BLaER1 (cell line): ENCODE measurements at regions not wholly inside any gene's neighbourhood (a gene's known extent, or its start where the extent isn't known, plus 50 kb on each side); places are given as distances from the start of the nearest gene placed in this dataset.

Source experiments
- H3K27ac ChIP-seq: shearing (Covaris generic); formaldehyde crosslinking; 2 replicates; pipeline ENCODE4 v1.8.1; 2022
- H3K27me3 ChIP-seq: shearing (Covaris generic); formaldehyde crosslinking; 2 replicates; pipeline ENCODE4 v1.8.1; 2022
- H3K36me3 ChIP-seq: shearing (Covaris generic); formaldehyde crosslinking; 2 replicates; pipeline ENCODE4 v1.8.1; 2022
- H3K4me1 ChIP-seq: shearing (Covaris generic); formaldehyde crosslinking; 2 replicates; pipeline ENCODE4 v1.8.1; 2022
- H3K4me2 ChIP-seq: shearing (Covaris generic); formaldehyde crosslinking; 2 replicates; pipeline ENCODE4 v1.8.1; 2022
- H3K4me3 ChIP-seq: shearing (Covaris generic); formaldehyde crosslinking; 2 replicates; pipeline ENCODE4 v1.8.1; 2022
- H3K9ac ChIP-seq: shearing (Covaris generic); formaldehyde crosslinking; 2 replicates; pipeline ENCODE4 v1.8.1; 2022
- H3K9me3 ChIP-seq: shearing (Covaris generic); formaldehyde crosslinking; 2 replicates; pipeline ENCODE4 v1.8.1; 2022
- H4K20me1 ChIP-seq: shearing (Covaris generic); formaldehyde crosslinking; 2 replicates; pipeline ENCODE4 v1.8.1; 2022
- Cebpa-rat ChIP-seq: shearing (Covaris generic); IDR thresholded peaks from 2 replicates; pipeline ENCODE4 v1.8.1; 2022

GRCh38 chr3:65178703-65179102 is 490.9 kb upstream of the ADAMTS9 start:
- Histone ChIP-seq H3K9ac (no peak overlapping the region), H3K4me2 (no peak overlapping the region), H3K27ac (no peak overlapping the region), H3K4me1 (no peaks in the 10 kb centered on the region), H3K4me3 (no peak overlapping the region), H4K20me1 (no peaks in the 10 kb centered on the region), H3K27me3 (no peaks in the 10 kb centered on the region), H3K9me3 (no peaks in the 10 kb centered on the region), H3K36me3 (no peaks in the 10 kb centered on the region)
- TF ChIP-seq Cebpa-rat: no peak

GRCh38 chr3:65177960-65178376 is 490.2 kb upstream of the ADAMTS9 start:
- no peak overlapping the region for H3K4me3 ChIP-seq
- no peaks in the 10 kb centered on the region for H3K4me1 ChIP-seq
- no peaks in the 10 kb centered on the region for H3K9me3 ChIP-seq
- TF ChIP-seq Cebpa-rat: no peak
- H3K27me3 ChIP-seq: no peaks in the 10 kb centered on the region
- H3K4me2 ChIP-seq: no peak overlapping the region
- H3K27ac ChIP-seq: no peak overlapping the region
- no peak overlapping the region for H3K9ac ChIP-seq
- no peaks in the 10 kb centered on the region for H3K36me3 ChIP-seq
- no peaks in the 10 kb centered on the region for H4K20me1 ChIP-seq

- Histone ChIP-seq H3K4me2 (no peak overlapping the region), H3K4me1 (no peaks in the 10 kb centered on the region), H3K9me3 (no peaks in the 10 kb centered on the region), H3K36me3 (no peaks in the 10 kb centered on the region), H3K4me3 (no peak overlapping the region), H3K27ac (no peak overlapping the region), H3K27me3 (no peaks in the 10 kb centered on the region), H4K20me1 (no peaks in the 10 kb centered on the region), H3K9ac (no peak overlapping the region)
- TF ChIP-seq Cebpa-rat: no peak
These were observed 486.9 kb upstream of the ADAMTS9 start for GRCh38 chr3:65174713-65175112.

GRCh38 chr3:65173841-65174240 is 486.0 kb upstream of the ADAMTS9 start:
- no peak overlapping the region for H3K9ac ChIP-seq
- no peak overlapping the region for H3K4me2 ChIP-seq
- no peaks in the 10 kb centered on the region for H3K27me3 ChIP-seq
- no peak overlapping the region for H3K27ac ChIP-seq
- H4K20me1 ChIP-seq: no peaks in the 10 kb centered on the region
- no peaks in the 10 kb centered on the region for H3K4me1 ChIP-seq
- TF ChIP-seq Cebpa-rat: no peak
- no peaks in the 10 kb centered on the region for H3K36me3 ChIP-seq
- H3K9me3 ChIP-seq: no peaks in the 10 kb centered on the region
- H3K4me3 ChIP-seq: no peak overlapping the region

GRCh38 chr3:65172209-65172608 is 484.4 kb upstream of the ADAMTS9 start:
- TF ChIP-seq Cebpa-rat: no peak

GRCh38 chr3:65170390-65171042 is 482.7 kb upstream of the ADAMTS9 start:
- H3K36me3 ChIP-seq: no peaks in the 10 kb centered on the region
- no peak overlapping the region for H3K9ac ChIP-seq
- H3K4me3 ChIP-seq: no peak overlapping the region
- TF ChIP-seq Cebpa-rat: no peak
- H3K9me3 ChIP-seq: no peaks in the 10 kb centered on the region
- no peak overlapping the region for H3K27ac ChIP-seq
- H3K4me1 ChIP-seq: no peaks in the 10 kb centered on the region
- H3K27me3 ChIP-seq: no peaks in the 10 kb centered on the region
- no peaks in the 10 kb centered on the region for H4K20me1 ChIP-seq
- H3K4me2 ChIP-seq: no peak overlapping the region

More at GRCh38 chr3:65172209-65172608, 484.4 kb upstream of the ADAMTS9 start:
- Histone ChIP-seq H3K9me3 (no peaks in the 10 kb centered on the region), H3K9ac (no peak overlapping the region), H3K4me2 (no peak overlapping the region), H3K36me3 (no peaks in the 10 kb centered on the region), H3K27me3 (no peaks in the 10 kb centered on the region), H3K27ac (no peak overlapping the region), H3K4me1 (no peaks in the 10 kb centered on the region), H3K4me3 (no peak overlapping the region), H4K20me1 (no peaks in the 10 kb centered on the region)

- Histone ChIP-seq H3K27me3 (no peaks in the 10 kb centered on the region), H3K4me3 (no peak overlapping the region), H3K36me3 (no peaks in the 10 kb centered on the region), H3K9me3 (no peaks in the 10 kb centered on the region), H4K20me1 (no peaks in the 10 kb centered on the region), H3K4me1 (no peaks in the 10 kb centered on the region), H3K27ac (no peak overlapping the region), H3K9ac (no peak overlapping the region), H3K4me2 (no peak overlapping the region)
- TF ChIP-seq Cebpa-rat: no peak
These were observed 482.2 kb upstream of the ADAMTS9 start for GRCh38 chr3:65169961-65170360.

GRCh38 chr3:65168547-65168946 is 480.7 kb upstream of the ADAMTS9 start:
- H3K36me3 ChIP-seq: no peaks in the 10 kb centered on the region
- no peak for TF ChIP-seq Cebpa-rat
- no peak overlapping the region for H3K4me3 ChIP-seq
- H3K27me3 ChIP-seq: no peaks in the 10 kb centered on the region
- H3K4me1 ChIP-seq: no peaks in the 10 kb centered on the region
- no peak overlapping the region for H3K4me2 ChIP-seq
- H3K9me3 ChIP-seq: no peaks in the 10 kb centered on the region
- H4K20me1 ChIP-seq: no peaks in the 10 kb centered on the region
- no peak overlapping the region for H3K9ac ChIP-seq
- no peak overlapping the region for H3K27ac ChIP-seq

- no peaks in the 10 kb centered on the region for H3K4me1 ChIP-seq
- H3K4me2 ChIP-seq: no peak overlapping the region
- no peak overlapping the region for H3K27ac ChIP-seq
- H3K9me3 ChIP-seq: no peaks in the 10 kb centered on the region
- no peaks in the 10 kb centered on the region for H4K20me1 ChIP-seq
- no peak overlapping the region for H3K9ac ChIP-seq
- no peak for TF ChIP-seq Cebpa-rat
- H3K27me3 ChIP-seq: no peaks in the 10 kb centered on the region
- no peak overlapping the region for H3K4me3 ChIP-seq
- no peaks in the 10 kb centered on the region for H3K36me3 ChIP-seq
These were observed 478.7 kb upstream of the ADAMTS9 start for GRCh38 chr3:65166531-65166930.

GRCh38 chr3:65158023-65158422 is 470.2 kb upstream of the ADAMTS9 start:
- H4K20me1 ChIP-seq: no peaks in the 10 kb centered on the region
- no peak for TF ChIP-seq Cebpa-rat

More at GRCh38 chr3:65158023-65158422, 470.2 kb upstream of the ADAMTS9 start:
- no peaks in the 10 kb centered on the region for H3K4me1 ChIP-seq
- no peaks in the 10 kb centered on the region for H3K27me3 ChIP-seq
- H3K27ac ChIP-seq: no peak overlapping the region
- no peak overlapping the region for H3K9ac ChIP-seq
- no peaks in the 10 kb centered on the region for H3K9me3 ChIP-seq
- H3K4me3 ChIP-seq: no peak overlapping the region
- H3K4me2 ChIP-seq: no peak overlapping the region
- no peaks in the 10 kb centered on the region for H3K36me3 ChIP-seq
